ENCODE measurements at regions not wholly inside any gene's neighbourhood (a gene's known extent, or its start where the extent isn't known, plus 50 kb on each side); places are given as distances from the start of the nearest gene placed in this dataset.

- Histone ChIP-seq H3K36me3 (no peaks in the 10 kb centered on the region), H3K27ac (no peak overlapping the region), H3K9me3 (no peaks in the 10 kb centered on the region), H3K27me3 (no peaks in the 10 kb centered on the region), H3K4me1 (no peaks in the 10 kb centered on the region), H3K4me3 (no peak overlapping the region)
- no peak for DNase-seq
- ATAC-seq = no peak
- TF ChIP-seq POLR2A (IDR thresholded peaks at IDR 0.05) = no peak
- TF ChIP-seq CTCF (IDR thresholded peaks at IDR 0.05) = no peak
- 92% methylated on average over 2 of the region's 2 CpGs for WGBS (ENCODE audit: insufficient coverage, low coverage, low lambda C conversion rate, missing lambda C conversion rate)
- intact Hi-C loops (cut with DNase I) = no loop called here
These were observed 717.6 kb upstream of the GOLIM4 start for GRCh38 chr3:168813225-168813802.

- Histone ChIP-seq H3K27me3 (no peaks in the 10 kb centered on the region), H3K4me1 (no peaks in the 10 kb centered on the region), H3K9me3 (no peaks in the 10 kb centered on the region), H3K27ac (no peak overlapping the region), H3K36me3 (no peaks in the 10 kb centered on the region), H3K4me3 (no peak overlapping the region)
- TF ChIP-seq CTCF (IDR thresholded peaks at IDR 0.05) (no peak), POLR2A (IDR thresholded peaks at IDR 0.05) (no peak)
- DNase-seq (no peak), ATAC-seq (no peak)
- 68% methylated on average over 3 of the region's 3 CpGs for WGBS (ENCODE audit: insufficient coverage, low coverage, low lambda C conversion rate, missing lambda C conversion rate)
- intact Hi-C loops (cut with DNase I) = no loop called here
These were observed 716.5 kb upstream of the GOLIM4 start for GRCh38 chr3:168812234-168812633.

- TF ChIP-seq CTCF (IDR thresholded peaks at IDR 0.05) = no peak
- TF ChIP-seq POLR2A (IDR thresholded peaks at IDR 0.05) = no peak
- no peaks in the 10 kb centered on the region for H3K27me3 ChIP-seq
- H3K27ac ChIP-seq = no peak overlapping the region
- H3K9me3 ChIP-seq = no peaks in the 10 kb centered on the region
- no peak overlapping the region for H3K4me3 ChIP-seq
- H3K4me1 ChIP-seq = no peaks in the 10 kb centered on the region
- intact Hi-C loops (cut with DNase I) = no loop called here
- 77% methylated on average over 3 of the region's 3 CpGs for WGBS (ENCODE audit: insufficient coverage, low coverage, low lambda C conversion rate, missing lambda C conversion rate)
- DNase-seq = no peak
- ATAC-seq = no peak
- no peaks in the 10 kb centered on the region for H3K36me3 ChIP-seq
These were observed 712.9 kb upstream of the GOLIM4 start for GRCh38 chr3:168808596-168808995.

GRCh38 chr3:168807448-168807847 lies 711.7 kb upstream of the GOLIM4 start:
- TF ChIP-seq POLR2A (IDR thresholded peaks at IDR 0.05) (no peak), CTCF (IDR thresholded peaks at IDR 0.05) (no peak)
- Histone ChIP-seq H3K27me3 (no peaks in the 10 kb centered on the region), H3K4me3 (no peak overlapping the region), H3K9me3 (no peaks in the 10 kb centered on the region), H3K36me3 (no peaks in the 10 kb centered on the region), H3K4me1 (no peaks in the 10 kb centered on the region), H3K27ac (no peak overlapping the region)
- no peak for DNase-seq
- intact Hi-C loops (cut with DNase I) = no loop called here
- 49% methylated on average over 4 of the region's 4 CpGs for WGBS (ENCODE audit: insufficient coverage, low coverage, low lambda C conversion rate, missing lambda C conversion rate)
- ATAC-seq = no peak

GRCh38 chr3:168806871-168807270 lies 711.1 kb upstream of the GOLIM4 start:
- H3K27me3 ChIP-seq = no peaks in the 10 kb centered on the region
- 79% methylated on average over 1 of the region's 1 CpG for WGBS (ENCODE audit: insufficient coverage, low coverage, low lambda C conversion rate, missing lambda C conversion rate)
- H3K4me1 ChIP-seq = no peaks in the 10 kb centered on the region
- DNase-seq (no peak), ATAC-seq (no peak)
- no peaks in the 10 kb centered on the region for H3K36me3 ChIP-seq
- no peak overlapping the region for H3K27ac ChIP-seq
- TF ChIP-seq CTCF (IDR thresholded peaks at IDR 0.05) (no peak), POLR2A (IDR thresholded peaks at IDR 0.05) (no peak)
- no peak overlapping the region for H3K4me3 ChIP-seq
- intact Hi-C loops (cut with DNase I) = no loop called here
- no peaks in the 10 kb centered on the region for H3K9me3 ChIP-seq

All from right lobe of liver (tissue), 6 donors.